G401.6 (cell line): ENCODE measurements at regions not wholly inside any gene's neighbourhood (a gene's known extent, or its start where the extent isn't known, plus 50 kb on each side); places are given as distances from the start of the nearest gene placed in this dataset.
"Not testable (repeated sequence)": the region's sequence is repeated elsewhere in the genome, so short reads cannot be mapped to it uniquely, and the experiment has no call there.

Experiments
- FAIRE-seq: peaks from 2 replicates; lab custom pipeline; 2012; peaks lifted over from hg19 to GRCh38; lab: Jason Lieb, UNC

DNA sequence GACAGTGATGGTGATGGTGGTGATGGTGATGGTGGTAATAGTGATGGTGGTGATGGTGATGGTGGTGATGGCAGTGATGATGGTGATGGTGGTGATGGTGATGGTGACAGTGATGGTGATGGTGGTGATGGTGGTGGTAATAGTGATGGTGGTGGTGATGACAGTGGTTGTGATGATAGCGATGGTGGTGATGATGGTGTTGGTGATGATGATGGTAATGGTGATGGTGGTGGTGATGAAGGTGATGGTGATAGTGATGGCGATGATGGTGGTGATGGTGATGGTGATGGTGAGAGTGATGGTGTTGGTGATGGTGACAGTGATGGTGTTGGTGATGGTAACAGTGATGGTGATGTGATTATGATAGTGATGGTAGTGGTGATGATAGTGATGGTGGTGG lies 94.3 kb downstream of the ASB1 start:
- FAIRE-seq: no peak

DNA sequence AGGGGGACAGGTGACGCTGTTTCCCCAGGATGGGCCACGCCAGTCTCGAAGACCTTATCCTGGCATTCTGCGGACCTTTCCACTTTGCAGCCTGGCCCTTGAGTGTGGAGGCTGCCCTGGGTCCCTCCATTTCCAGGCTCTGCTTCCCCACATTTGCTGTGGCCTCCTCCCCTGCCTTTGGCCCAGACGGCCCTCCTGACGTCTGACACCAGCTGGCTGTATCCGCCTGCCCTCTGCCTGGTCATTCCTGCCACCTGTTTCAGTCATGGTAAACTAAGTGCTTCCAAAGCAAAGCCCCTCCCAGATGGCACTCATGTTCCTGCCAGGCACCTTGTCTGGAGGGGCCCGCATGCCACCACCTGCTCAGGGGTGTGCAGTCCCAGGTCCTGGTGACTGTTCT lies 95.1 kb downstream of the ASB1 start:
- no peak for FAIRE-seq

DNA sequence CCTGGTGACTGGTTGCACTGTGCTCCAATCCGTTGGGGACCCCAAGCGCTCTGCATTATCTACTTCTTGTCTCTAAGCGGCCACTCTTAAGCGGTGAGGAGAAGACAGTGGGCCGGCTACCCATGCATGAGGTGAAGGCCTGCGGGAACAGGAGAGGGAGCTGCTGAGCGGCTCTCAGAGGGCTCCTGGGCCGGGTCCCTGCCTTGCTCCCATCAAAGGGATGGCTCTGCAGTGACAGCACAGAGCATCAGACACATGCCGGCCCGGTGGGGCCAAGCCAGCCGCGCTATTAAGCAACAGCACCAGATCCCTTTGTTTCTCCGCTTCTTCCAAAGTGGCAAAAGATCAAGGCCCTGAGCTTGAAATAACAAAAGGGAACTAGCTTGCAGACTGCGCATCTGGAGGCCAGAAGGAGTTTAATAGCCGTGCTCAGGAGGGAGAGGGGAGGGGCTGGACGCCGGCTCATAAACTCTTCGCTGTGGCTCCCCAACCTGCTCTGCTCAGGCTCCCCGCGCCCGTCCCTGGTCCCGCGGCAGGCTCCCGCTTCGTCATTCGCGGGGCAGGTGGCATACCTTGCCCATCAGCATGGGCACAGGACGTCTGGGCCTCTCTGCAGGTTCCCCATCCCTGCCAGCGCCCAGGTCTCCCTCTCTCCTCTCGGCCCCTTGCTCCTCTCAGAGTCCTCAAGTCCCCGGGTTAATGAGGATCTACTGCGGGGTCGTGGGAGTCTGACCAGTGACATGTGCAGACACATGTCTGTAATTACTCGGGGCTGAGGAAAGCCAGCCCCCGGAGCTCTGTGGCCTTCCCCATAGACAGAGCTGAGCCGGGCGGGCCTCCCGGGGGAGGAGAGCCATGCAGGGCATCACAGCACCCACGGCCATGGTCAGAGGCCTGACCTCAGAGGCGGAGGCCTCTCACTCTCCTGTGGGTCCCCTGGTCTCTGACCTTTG lies 96.7 kb downstream of the ASB1 start:
- no peak for FAIRE-seq

- FAIRE-seq: no peak
These were observed 97.8 kb downstream of the ASB1 start for GRCh38 chr2:238524426-238524983.

DNA sequence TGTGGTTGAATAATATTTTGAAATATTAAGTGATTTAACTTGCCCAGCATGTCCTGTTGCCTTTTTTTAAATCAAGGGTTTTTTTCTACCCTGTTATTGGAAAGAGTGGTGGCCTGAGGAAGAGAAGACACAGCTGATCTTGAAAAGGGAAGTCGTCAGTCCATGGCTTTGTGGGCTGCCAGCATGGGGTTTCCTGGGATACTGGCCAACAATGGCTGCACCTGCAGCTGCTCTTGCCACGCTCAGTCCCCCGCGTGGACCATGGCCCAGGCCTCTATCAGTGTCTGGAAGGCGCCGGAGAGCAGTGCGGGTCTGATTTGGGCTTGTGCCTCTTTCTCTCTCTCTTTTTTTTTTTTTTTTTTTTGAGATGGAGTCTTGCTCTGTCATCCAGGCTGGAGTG lies 99.3 kb downstream of the ASB1 start:
- no peak for FAIRE-seq

GRCh38 chr2:238527565-238527964 lies 100.8 kb downstream of the ASB1 start:
- no peak for FAIRE-seq

- no peak for FAIRE-seq
These were observed 102.4 kb downstream of the ASB1 start for GRCh38 chr2:238528953-238529781.

GRCh38 chr2:238531017-238531645 lies 104.4 kb downstream of the ASB1 start:
- not testable (repeated sequence) for FAIRE-seq

- not testable (repeated sequence) for FAIRE-seq
These were observed 117.0 kb downstream of the ASB1 start for GRCh38 chr2:238543732-238544131.

DNA sequence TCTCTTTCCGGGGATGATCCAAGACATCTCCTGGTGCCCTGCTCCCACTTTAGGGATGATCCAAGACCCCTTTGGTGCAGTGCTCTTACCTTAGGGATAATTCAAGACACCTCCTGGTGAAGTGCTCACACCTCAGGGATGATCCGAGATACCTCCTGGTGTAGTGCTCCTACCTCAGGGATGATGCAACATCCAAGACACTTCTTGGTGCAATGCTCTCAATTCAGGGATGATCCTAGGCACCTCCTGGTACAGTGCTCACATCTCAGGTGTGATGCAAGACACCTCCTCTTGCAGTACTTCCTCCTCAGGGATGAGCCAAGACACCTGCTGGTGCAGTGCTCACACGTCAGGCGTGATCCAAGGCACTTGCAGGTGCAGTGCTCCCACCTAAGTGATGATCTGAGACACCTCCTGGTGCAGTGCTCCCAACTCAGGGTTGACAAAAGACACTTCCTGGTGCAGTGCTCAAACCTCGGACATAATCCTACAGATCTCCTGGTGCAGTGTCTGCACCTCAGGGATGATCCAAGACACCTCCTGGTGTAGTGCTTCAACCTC lies 122.3 kb downstream of the ASB1 start:
- no peak for FAIRE-seq

DNA sequence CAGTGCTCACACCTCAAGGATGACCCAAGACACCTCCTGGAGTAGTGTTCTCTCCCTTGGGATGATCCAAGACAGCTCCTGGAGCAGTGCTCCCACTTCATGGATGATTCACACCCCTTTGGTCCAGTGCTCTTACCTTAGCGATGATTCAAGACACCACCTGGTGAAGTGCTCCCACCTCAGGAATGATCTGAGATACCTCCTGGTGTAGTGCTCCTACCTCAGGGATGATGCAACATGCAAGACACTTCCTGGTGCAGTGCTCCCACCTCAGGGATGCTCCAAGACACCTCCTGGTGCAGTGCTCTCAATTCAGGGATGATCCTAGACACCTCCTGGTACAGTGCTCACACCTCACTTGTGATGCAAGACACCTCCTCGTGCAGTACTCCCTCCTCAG lies 123.1 kb downstream of the ASB1 start:
- no peak for FAIRE-seq

DNA sequence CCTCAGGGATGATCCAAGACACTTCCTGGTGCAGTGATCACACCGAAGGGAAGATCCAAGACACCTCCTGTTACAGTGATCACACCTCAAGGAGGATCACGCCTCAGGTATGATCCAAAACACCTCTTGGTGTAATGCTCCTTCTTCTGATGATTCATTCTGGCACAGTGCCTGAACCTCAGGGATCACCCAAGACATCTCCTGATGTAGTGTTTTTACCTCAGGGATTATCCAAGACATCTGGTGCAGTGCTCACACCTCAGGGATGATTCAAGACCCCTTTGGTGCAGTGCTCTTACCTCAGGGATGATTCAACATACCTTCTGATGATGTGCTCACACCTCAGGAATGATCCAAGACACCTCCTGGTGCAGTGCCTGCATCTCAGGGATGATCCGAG lies 124.4 kb downstream of the ASB1 start:
- FAIRE-seq: no peak

DNA sequence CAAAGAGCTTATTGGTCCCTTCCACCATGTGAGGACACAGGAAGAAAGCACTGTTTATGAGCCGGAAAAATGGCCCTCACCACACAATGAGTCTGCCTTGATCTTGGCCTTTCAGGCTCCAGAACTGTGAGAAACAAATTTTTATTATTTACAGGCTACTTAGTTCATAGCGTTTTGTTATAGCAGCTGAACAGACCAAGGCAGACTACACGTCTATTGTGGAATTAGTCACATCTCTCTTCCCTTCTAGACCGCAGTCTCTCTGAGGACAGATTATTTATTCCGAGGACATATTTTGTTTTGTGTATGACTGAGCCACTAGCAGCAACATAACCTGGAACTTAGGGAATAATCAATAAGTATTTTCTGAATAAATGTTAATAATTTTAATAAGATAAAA lies 125.5 kb downstream of the ASB1 start:
- no peak for FAIRE-seq

GRCh38 chr2:238553159-238553558 lies 126.4 kb downstream of the ASB1 start:
- FAIRE-seq: no peak

DNA sequence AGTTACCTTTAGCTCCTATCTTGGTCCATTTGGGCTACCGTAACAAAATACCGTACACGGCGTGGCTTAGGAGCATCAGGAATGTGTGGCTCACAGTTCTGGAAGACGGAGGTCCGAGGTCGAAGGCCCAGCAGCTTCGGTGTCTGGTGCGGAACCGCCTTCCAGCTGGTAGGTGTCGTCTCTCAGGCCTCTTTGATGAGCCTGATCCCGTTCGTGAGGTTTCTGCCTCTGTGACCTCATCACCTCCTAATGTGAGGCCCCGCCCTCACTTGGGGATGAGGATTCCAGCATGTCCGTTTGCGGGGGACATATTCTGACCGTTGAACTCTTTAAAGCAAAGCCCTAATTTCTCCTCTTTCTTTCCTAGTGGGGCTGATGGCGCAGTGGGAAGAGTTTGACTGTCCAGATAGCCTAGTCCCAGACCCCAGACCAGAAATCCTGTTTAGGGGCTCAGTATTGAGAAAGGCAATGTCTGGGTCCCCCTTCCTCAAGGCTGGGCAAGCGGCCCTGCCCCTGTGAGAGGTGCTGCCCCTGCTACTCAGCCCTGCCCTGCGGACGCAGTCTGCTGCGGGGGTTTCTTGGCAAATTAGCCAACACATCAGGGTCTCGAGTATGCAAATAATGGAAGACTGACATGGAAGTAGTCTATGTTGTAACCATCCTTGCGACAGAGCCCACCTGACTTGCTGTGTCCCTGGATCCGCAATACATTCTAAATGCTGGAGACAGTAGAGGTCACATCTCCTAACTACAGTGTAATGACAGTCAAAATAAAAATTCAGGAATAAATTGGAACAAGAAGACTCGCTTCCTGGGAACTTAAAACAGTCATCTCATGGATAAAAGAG lies 128.0 kb downstream of the ASB1 start:
- FAIRE-seq: no peak

GRCh38 chr2:238555786-238556542 lies 129.2 kb downstream of the ASB1 start:
- no peak for FAIRE-seq

DNA sequence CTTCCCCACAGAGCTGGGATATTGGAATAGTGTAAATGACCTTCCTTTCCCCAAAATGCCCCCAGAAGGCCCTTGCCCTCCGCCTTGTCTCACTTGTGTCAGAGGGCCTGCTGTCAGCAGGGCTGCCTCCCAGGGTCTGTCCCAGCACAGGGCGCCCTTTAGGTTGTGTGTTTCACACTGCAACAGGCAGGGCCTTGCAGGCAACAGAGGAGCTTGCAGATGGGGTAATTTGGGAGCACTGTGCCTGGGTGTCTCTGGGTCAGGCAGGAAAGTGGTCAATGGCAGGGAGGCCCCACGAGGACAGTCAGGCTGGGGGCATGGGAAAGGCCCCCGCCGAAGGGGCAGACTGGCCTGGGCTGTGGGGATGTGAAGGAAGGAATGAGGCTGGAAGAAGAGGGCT lies 130.7 kb downstream of the ASB1 start:
- FAIRE-seq: no peak

GRCh38 chr2:238557936-238558335 lies 131.2 kb downstream of the ASB1 start:
- FAIRE-seq: no peak

DNA sequence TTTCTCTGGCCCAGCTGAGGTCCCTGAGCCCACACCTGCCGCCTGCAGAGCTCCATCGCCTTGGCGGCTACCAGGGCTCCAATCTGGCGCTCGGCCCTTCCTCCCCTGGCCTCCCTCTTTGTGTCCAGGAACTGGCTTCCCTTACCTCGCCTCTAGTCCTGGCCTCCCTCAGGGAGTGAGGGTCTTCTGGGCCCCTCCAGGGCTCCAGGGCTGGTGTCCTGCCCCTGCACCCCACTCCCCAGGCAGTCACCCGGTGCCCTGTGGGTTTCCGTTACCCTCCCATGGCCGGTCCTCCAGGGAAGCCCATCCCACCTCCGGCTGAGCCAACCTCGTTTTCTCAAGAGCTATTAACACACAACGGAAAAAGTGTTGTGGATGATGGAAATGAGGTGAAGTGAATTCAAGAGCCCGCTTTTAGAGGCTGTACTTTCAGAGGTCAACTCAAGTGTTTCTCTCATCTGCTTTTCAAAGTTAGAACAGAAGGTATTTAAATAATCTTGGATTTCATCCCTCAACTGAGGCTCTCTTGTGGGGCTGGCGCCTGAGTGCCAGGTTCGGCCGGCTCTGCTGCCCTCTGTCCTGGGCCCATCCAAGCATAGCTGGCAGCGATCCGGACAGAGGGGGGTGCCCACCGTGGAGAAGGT lies 131.9 kb downstream of the ASB1 start:
- no peak for FAIRE-seq

GRCh38 chr2:238560234-238560633 lies 133.5 kb downstream of the ASB1 start:
- FAIRE-seq: no peak
